ENCODE measurements at regions not wholly inside any gene's neighbourhood (a gene's known extent, or its start where the extent isn't known, plus 50 kb on each side); places are given as distances from the start of the nearest gene placed in this dataset.

DNA sequence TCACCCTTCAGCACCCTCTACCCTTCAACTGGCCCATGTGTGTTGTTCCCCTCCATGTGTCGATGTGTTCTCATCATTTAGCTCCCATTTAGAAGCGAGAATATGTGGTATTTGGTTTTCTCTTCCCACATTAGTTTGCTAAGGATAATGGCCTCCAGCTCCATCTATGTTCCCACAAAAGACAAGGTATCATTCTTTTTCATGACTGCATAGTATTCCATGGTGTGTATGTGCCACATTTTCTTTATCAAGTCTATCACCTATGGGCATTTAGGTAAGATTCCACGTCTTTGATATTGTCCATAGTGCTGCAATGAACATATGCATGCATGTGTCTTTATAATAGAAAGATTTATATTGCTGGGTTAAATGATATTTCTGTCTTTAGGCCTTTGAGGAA, 325.1 kb upstream of the ADAMTS16 start:
- TF ChIP-seq SCRT2 (tag by site-specific recombination; IDR thresholded peaks at IDR 0.05), result no peak
- no peak for TF ChIP-seq ZNF629 (tag by site-specific recombination; IDR thresholded peaks at IDR 0.05)
